ENCODE measurements at regions not wholly inside any gene's neighbourhood (a gene's known extent, or its start where the extent isn't known, plus 50 kb on each side); places are given as distances from the start of the nearest gene placed in this dataset.

DNA sequence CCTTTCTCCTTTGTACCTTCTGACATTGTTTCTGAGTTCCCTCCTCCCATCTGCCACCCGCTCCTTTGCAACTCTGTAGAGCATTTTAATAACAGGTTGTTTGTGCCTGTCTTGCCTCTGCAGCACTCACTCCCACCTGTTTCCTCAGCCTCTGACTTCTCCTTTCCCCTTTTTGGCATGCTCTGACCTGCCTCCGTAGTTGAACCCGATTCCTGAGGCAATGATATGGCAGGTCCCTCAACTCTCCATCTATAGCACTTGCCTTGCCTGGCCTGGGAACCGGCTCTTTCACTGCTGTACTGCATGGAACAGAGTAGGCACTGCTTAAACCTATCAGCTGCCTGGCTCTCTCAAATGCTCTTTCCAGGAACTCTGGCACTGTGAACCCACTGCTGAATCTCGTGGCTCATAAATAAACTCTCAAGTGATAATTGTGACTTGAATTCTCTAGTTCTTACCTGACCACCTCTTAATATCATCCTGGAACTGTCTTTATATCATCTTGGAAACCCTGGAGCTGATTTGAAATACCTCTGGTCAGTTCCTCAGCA is 50.3 kb downstream of the UTRN start:
- DNase-seq (ENCODE audit: low read depth), result no peak

DNA sequence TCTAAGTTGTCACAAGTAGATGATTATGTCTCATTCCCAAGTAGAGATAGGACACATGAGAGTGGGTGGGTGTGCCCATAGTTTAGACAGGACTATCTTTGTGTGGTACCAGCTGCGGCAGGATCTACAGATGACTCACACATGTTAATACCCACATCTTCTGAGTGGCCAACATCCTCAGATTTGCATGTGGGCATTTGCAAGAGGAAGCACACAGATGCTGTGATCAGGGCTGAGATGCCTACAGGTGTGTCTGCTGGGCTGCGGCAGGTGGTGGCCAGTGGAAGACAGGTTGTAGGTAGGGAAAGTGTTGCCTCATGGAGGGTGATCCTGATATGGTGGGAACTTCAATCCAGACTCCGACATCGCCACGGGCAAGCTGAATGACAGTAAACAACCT is 50.8 kb downstream of the UTRN start:
- DNase-seq (ENCODE audit: low read depth), result no peak

GRCh38 chr6:144336900-144337299 is 51.8 kb downstream of the UTRN start:
- no peak for DNase-seq (ENCODE audit: low read depth)

- no peak for DNase-seq (ENCODE audit: low read depth)
These were observed 53.3 kb downstream of the UTRN start for GRCh38 chr6:144338474-144338873.

DNA sequence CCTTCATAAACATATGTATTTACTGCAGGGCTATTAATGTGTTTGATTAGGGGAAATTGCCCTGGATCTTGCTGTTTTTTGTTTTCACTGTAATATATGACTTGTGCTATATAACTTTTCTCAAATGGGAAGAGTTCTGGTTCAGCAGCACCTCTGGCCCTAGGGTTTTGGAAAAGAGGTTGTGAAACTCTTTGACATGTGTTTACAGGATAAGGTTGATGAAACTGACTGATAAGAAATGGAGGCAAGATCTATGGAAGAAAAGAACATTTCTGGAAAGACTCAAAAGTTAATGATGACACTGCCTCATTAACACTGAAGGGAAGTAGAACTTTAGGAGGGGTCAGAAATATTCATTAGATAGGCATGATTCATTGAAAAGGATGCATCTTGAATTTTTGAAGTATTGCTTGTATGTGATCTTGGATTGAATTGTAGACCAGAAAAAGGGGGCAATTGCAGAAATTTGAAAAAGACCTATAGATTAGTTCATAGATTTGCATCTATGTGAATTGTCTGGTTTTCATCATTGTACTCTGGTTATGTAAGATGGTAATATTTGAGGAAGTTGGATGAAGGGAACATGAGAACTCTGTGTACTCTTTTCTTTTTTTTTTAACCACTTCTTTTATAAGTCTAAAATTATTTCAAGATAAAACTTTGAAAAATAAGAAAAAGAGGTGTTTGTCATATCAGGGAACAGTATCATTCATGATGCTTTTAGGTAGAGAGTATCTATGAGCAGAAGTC is 54.0 kb downstream of the UTRN start:
- DNase-seq (ENCODE audit: low read depth), result no peak

DNA sequence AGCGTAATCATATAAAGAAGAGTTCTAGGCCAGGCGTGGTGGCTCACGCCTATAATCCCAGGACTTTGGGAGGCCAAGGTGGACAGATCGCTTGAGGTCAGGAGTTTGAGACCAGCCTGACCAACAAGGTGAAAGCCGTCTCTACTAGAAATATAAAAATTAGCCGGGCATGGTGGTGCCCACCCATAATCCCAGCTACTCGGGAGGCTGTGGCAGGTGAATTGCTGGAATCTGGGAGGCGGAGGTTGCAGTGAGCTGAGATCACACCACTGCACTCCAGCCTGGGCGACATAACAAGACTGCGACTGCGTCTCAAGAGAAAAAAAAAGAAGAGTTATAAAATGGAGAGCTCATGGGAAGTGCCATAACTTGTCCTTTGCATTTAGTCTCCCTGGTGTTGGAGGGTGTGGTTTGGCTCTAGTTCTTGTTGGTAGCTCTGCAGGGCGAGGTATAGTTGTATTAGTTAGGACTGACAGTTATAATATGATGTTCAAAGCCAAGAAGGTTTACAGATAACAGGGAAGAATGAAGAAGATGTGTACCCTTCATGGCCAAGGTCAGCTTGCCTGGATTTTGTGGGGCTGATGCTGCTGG is 54.8 kb downstream of the UTRN start:
- DNase-seq (ENCODE audit: low read depth), result no peak

GRCh38 chr6:144340541-144341371 is 55.6 kb downstream of the UTRN start:
- DNase-seq (ENCODE audit: low read depth), result no peak

- no peak for DNase-seq (ENCODE audit: low read depth)
These were observed 56.8 kb downstream of the UTRN start for GRCh38 chr6:144341831-144342527.

GRCh38 chr6:144343701-144344428 is 58.7 kb downstream of the UTRN start:
- DNase-seq (ENCODE audit: low read depth), result peak; percentile 34

DNA sequence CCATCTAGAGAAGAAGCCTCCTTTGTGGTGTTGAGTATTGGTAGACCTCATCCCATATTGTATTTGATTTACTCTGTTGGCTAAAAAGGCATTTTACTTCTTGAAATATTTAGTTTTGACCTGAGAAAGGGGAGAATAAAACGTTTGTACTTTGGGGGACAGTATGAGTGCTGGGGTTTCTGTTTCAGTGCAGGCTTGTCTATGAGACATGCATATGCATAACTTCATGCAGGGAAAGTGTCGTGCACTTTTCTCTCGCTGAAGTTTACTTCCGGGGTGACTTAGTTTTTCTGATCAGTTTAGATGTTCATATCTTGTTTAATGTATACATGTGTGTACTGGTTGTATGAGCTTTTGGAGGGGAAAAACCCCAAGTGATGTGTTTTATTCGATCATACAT is 59.5 kb downstream of the UTRN start:
- DNase-seq (ENCODE audit: low read depth), result no peak

GRCh38 chr6:144345451-144345850 is 60.3 kb downstream of the UTRN start:
- DNase-seq (ENCODE audit: low read depth), result no peak

DNA sequence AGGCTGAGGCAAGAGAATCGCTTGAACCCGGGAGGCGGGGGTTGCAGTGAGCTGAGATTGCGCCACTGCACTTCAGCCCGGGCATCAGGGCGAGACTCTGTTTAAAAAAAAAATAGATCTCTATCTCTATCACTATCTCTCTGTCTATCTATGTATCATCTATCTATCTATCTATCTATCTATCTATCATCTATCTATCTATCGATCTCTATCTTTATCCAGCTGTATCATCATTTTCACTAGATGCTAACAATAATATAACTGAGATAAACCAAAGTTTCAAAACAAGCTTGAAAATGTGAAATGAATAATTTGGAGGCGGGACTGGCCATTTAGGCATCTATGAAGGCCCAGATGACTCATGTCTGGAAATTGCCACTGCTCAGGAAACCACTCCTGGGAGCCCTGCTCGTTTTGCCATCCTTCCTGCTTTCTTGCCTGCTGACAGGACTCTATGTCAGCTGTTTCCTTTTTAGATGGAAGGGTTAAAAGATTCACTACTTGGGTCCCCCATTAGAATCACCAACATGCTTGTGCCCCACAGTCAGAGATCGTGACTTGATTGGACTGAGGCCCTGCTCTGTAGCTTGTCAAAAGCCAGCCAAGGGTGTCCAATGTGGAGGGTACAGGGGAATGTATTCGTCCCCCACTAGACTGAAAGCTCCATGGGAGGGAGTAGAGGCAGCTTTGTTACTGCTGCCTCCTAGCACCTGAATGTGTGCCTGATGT is 61.7 kb downstream of the UTRN start:
- DNase-seq (ENCODE audit: low read depth), result no peak

- DNase-seq (ENCODE audit: low read depth), result no peak
These were observed 62.3 kb downstream of the UTRN start for GRCh38 chr6:144347448-144347759.

- DNase-seq (ENCODE audit: low read depth), result no peak
These were observed 62.8 kb downstream of the UTRN start for GRCh38 chr6:144347933-144348332.

DNA sequence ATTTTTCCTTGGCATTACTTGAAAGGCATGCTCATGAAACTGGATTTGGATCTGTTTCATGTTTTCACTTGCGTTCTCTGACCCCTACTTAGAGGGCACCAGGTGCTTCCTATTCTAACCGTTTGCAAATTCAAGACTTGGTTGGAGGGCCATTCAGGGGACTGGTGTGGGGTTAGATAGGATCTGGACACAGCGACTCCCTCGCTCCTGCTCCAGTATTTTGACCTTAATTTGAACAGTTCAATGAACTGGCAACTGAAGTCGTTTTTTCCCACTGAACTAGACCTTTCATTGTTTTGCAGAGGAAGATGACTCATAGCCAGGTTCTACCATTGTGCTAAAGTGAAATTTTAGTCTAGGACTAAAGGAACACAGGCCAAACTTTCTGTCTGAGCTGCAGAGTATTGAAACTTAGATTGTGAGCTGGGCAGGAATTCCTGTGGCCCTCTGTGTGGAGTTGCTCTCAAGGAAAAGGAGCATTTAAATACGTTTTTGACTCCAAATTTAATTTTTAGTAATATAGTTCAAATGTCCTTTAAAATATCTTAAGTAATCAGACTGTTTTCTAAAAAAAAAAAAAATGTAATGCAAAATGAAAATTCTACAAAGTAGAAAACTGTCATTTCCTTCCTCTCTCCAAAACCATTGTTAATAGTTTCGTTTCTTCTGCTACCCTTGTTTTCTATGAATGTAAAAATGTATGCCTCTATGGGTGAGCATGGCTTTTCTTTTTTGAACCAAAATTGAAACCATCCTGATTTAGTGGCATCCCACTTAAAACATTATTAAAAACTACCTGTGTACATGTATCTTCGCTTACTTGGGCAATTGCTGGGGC is 64.8 kb downstream of the UTRN start:
- no peak for DNase-seq (ENCODE audit: low read depth)

- DNase-seq (ENCODE audit: low read depth), result no peak
These were observed 65.4 kb downstream of the UTRN start for GRCh38 chr6:144350528-144350880.

- no peak for DNase-seq (ENCODE audit: low read depth)
These were observed 66.4 kb downstream of the UTRN start for GRCh38 chr6:144351379-144352127.

- no peak for DNase-seq (ENCODE audit: low read depth)
These were observed 67.2 kb downstream of the UTRN start for GRCh38 chr6:144352331-144352730.

- DNase-seq (ENCODE audit: low read depth), result no peak
These were observed 68.8 kb downstream of the UTRN start for GRCh38 chr6:144353871-144354314.

Data from T follicular helper cell (primary cell).